OCI-M2 (cell line): ENCODE measurements at regions not wholly inside any gene's neighbourhood (a gene's known extent, or its start where the extent isn't known, plus 50 kb on each side); places are given as distances from the start of the nearest gene placed in this dataset.
"Not testable (repeated sequence)": the region's sequence is repeated elsewhere in the genome, so short reads cannot be mapped to it uniquely, and the experiment has no call there.

Source experiments
- DNase-seq: peaks from one replicate; lab custom pipeline; 2025; ENCODE audit not compliant: unreplicated experiment; lab: John Stamatoyannopoulos, UW

GRCh38 chr5:135158982-135159381, 125.0 kb upstream of the PITX1 start:
- DNase-seq: no peak

DNA sequence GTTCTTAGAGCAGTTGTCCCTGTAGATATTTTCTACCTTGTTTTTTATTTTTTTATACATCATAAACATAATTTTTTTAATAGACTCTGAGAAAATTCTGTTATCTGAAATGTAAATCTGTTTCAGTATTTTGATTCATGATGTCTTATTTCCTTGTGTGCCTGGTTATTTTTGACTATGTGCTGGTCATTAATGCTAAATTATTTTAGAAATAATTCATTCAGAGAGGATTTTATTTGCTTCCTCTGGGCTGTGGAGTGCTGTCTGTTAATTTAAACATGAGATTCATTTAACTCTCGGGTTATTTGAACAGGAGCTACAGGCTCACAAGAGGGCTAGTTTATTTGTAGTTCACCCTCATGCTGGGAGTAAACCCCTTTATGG, 124.3 kb upstream of the PITX1 start:
- DNase-seq: no peak

DNA sequence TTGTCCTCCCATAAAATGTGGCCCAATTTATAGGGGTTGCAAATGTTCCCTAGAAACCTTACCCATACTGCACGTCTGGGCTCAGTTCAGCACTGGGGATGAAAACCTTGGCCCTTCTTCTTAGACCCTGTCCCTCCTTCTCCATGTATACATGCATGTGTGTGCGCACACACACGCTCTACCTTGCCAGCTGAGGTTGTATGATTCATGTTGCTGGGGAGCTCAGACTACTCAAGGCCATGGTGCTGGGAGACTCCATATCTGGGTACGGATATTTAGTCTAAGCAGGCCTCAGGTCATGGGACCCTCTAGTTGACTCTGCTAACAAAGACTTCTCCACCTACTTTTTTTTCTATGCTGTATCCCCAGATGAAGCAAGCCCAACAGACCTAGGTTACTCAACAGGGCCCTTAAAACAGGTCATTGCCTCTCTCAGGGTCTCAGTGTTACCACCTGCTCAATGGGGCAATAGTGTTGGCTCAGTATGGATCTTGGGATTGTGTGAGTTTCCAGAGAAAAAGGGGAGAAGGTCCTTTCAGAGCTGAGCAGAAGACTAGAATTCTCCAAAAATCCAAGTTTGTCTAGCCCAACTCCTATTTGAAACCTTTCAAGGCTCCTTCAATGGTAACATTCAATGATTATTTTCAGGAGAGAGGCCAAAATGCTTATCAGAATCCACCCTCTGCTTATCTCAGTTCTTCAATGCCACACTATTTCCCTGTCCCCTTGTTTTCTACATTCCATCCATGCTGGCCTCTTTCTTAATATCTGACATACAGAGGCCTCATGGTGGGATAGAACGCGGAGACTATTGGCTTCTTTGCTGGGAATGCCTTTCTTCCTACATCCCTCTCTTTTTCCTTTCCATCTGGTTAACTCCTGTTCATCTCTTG, 123.6 kb upstream of the PITX1 start:
- DNase-seq: no peak

DNA sequence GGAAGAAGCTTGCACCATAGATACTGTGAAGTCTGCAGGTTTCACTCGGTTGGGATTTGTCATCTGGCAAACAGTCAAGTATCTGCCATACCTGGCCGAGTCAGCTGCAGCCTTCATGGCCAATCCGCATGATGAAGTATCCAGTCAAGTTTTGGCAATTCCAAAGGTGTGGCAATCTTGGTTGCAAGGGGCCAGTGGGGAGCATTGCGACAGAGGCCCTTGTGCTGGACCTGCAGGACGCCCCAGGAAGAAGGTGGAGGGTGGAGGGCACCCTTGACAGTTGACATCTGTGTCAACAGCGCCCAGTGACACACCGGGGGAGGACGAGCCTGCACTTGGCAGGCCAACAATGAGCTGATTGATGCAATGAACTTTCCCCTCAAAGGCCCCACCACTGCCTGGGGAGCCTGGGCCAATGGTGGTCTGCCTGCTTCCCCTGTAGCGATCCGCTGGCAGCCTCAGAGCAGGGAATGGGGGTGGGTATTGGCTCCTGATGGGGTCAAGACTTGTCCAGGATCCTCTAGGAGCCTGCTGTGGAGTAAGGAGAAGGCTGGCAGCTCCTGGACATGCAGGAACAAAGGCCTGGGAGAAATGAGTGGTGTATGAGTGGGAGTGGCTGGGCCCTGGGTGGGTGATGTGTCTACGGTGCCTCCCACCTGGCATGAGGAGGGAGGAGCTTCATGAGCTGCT, 122.8 kb upstream of the PITX1 start:
- DNase-seq: no peak

- no peak for DNase-seq
Observed at GRCh38 chr5:135156337-135156714, 122.3 kb upstream of the PITX1 start.

GRCh38 chr5:135155616-135156214, 121.7 kb upstream of the PITX1 start:
- no peak for DNase-seq

DNA sequence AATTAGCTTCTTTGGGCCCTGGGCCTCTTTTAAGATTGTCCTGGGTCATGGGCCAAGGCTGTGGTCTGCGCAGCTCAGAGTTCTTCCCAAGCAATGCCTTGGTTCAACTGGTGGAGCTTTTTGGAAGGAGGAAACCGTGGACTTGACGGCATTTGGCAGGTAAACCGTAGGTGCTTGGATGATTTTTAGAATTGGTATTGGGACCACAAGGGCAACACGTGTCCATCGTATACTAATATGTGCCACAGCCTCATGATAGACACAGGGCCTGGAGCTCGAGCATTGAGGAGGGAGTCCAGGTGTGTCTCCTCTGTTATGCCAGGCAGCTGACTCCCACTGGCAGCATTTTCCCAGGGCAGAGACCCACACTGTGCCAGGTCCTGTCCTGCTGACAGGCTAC, 120.9 kb upstream of the PITX1 start:
- no peak for DNase-seq

- no peak for DNase-seq
Observed at GRCh38 chr5:135154197-135154596, 120.2 kb upstream of the PITX1 start.

DNA sequence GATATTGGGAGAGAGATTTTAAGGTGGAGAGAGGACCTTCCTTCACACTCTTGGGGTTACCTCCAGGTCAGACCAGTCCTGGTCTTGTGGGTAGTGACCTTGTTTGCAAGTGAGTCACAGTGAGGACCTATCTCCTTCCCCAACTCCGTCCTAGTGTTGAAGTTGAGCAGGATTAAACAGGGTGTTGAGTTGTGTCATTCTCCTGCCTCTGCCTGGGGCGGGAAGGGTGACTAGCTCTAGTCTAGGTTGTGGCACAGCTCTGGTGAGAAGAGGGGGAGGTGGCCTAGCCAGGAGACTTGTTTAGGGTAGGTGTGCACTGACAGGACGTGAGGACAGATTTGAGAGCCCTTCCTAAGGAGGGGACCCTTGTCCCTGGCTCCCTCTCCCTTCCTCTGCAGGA, 119.6 kb upstream of the PITX1 start:
- DNase-seq: no peak

DNA sequence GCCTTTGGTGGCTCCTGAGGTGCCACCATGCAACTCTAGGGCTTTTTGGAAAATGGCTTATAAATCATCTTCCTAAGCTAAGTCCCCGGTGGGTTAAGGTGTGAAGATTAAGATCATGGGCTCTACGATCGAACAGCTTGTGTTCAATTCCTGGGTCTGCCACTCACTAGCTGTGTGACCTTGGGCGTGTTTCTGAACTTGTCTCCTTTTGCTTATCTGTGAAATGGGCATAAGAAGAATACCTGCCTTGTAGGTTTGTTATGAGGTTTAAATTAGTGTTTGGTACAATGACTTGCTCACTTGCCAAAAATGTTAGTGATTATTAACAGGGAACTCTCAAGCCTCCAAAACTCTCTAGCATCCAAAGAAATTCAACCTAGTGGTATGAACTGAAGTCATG, 119.2 kb upstream of the PITX1 start:
- DNase-seq: no peak

- DNase-seq: not testable (repeated sequence)
Observed at GRCh38 chr5:135151660-135152059, 117.6 kb upstream of the PITX1 start.

DNA sequence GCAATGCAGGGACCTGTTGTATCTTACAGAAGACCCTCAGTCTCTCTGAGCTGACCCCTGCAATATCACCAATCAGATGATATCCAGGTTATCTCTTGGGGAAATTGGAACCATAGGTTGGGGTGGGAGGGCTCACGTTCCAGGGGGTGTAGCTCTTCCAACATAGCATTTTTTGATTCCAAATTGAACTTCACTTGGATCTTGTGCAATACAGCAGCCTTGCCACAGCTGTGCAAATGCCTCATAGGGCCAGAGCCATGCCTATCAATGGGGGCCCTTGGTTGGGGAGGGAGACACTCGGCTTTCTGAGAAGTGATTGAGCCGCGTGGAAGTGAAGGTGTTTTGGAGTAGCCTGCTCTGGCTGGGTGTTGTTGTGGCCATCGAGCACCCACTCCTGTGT, 117.2 kb upstream of the PITX1 start:
- no peak for DNase-seq

DNA sequence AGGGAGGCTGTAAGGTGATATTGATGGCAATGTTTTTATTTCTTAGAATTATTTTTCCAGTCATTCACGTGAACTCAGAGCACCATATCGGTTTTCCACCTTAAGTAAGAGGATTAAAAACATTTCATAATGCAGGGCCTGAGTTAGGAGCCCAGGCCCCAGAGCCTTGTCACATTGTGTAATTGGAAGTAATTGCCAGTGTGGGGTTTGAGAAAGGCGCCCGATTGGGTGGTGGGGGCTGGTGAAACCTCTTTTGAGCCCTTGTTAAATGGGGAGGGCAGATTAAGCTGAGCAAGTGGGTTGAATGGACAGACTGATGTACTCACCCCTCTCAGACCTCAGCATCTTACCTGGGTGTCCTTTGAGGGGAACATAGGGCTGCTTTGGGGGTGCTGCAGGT, 116.7 kb upstream of the PITX1 start:
- no peak for DNase-seq

DNA sequence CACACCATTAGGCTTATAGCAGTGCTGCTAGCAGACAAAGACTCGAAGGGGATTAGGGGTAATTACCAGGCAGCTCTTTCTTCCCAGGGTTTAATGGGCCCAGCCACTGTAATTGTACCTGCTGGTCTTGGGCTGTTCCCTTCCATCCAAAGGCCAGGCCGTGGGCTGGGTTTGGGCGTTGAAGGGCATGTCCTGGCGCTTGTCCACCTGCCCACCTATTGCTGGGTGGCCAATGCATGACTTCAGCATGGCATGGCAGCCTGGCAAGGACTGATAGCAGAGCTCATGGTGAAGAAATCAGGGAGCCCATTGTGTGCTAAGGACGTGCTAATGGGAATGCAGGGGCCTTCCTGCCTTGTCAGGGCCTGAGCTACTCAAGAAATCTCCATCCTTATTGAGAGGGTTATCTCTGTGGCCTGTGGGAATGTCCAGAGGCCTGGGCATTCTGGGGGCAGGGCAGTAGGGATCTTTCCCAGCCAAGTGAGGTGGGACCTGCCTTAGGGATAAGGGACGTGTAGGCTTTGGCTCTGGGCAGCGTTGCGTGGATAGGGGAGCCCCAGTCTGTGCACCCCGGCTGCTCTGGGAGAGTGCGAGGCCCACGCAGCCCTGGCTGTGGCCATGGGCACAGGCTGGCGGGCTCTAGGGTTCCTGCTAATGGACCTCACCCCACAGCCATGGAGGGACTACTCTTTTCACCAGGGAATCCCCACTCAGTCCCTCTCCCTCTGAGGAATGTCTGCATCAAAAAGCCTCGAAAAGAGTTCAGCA, 116.1 kb upstream of the PITX1 start:
- DNase-seq: no peak

- no peak for DNase-seq
Observed at GRCh38 chr5:135149229-135149955, 115.4 kb upstream of the PITX1 start.

GRCh38 chr5:135147294-135148090, 113.5 kb upstream of the PITX1 start:
- DNase-seq: no peak

DNA sequence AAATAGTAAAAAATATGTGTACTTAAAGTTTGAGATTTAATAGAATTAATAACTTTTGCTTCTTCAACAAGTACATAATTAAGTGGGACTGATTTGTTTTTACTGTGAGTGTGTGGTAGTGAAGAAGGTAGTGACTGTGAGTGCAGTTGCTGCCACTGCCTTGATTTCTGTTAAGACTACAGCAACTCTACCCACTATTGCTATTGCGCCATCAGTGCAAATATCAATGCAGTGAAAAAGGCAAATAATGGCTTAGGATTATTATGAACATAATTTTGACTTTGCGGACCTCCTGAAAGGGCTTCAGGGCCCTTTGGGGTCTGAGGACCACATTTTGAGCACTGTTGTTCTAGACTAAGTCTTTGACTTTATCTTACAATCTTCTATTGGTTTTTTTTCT, 112.0 kb upstream of the PITX1 start:
- no peak for DNase-seq

- not testable (repeated sequence) for DNase-seq
Observed at GRCh38 chr5:135143682-135144081, 109.7 kb upstream of the PITX1 start.

DNA sequence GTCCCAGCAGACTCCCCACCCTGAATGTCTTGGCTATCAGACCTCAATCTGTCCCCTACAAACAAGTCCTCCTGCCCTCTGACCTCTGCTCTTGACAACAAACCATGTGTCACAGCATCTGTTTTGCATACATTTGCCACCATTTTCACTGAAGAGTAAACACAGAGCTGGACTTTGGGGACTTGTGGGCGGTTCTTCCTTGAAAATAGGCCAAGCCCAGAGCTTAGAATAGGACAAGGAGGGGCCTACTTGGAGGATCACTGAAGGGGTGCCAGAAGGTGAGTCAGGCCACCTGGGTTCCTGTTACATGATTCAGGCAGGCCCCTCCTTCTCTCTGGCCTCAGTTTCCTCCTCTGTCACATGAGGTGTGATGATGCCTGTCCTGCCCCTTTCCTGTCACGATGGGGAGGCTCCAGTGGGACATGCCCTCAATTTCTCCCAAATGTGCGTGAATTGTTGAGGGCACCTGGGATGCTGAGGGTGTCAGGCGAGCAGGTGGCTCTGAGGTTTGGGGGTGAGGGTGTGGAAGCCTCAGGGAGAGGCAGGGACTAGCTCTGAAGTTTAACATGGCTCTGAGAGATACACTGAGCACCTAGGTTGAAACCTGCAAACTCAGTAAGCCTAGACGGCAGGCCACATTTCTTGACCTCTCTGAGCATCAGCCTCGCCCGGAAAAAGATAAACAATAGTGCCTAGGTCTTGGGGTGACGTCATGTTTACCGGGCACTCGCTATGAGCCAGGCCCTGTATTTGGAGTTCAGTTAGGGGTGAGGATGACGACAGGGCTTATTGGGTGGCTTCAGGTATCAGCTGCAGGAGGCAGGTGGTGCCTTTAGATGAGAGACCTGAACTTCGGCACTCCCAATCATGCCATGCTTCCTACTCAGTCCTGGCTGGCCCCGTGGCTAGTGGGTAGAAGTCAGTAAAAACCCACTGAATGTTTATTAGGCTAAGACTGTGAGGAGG, 107.6 kb upstream of the PITX1 start:
- no peak for DNase-seq
